ENCODE measurements at regions not wholly inside any gene's neighbourhood (a gene's known extent, or its start where the extent isn't known, plus 50 kb on each side); places are given as distances from the start of the nearest gene placed in this dataset.
A peak's percentile ranks its signal among the peaks of the same experiment; 100 is the strongest.

GRCh38 chr20:23136893-23137745 is 51.0 kb upstream of the CD93 start (continued):
- TF ChIP-seq CREBBP (IDR thresholded peaks at IDR 0.05; ENCODE audit: low read depth, low read length) = no peak
- no peak for TF ChIP-seq FOXM1 (IDR thresholded peaks at IDR 0.05; ENCODE audit: low read depth)
- TF ChIP-seq FOXM1 (CRISPR knock-in tag; IDR thresholded peaks at IDR 0.05; ENCODE audit: low read depth) = no peak
- TF ChIP-seq HDAC8 (tag; IDR thresholded peaks at IDR 0.05) = no peak
- TF ChIP-seq ZZZ3 (IDR thresholded peaks at IDR 0.05) = no peak
- no peak for TF ChIP-seq E4F1 (CRISPR knock-in tag; IDR thresholded peaks at IDR 0.05; ENCODE audit: borderline replicate concordance)
- no peak for TF ChIP-seq ZNF277 (CRISPR knock-in tag; IDR thresholded peaks at IDR 0.05; ENCODE audit: borderline replicate concordance)
- TF ChIP-seq KAT8 (IDR thresholded peaks at IDR 0.05; ENCODE audit: low read depth) = no peak
- TF ChIP-seq HDAC2 (IDR thresholded peaks at IDR 0.05) = peak; percentile 19; the same call in 1 of the 2 replicates
- TF ChIP-seq TOE1 (IDR thresholded peaks at IDR 0.05; ENCODE audit: borderline replicate concordance) = peak; percentile 17; the same call in 1 of the 2 replicates
- TF ChIP-seq TOE1 (CRISPR knock-in tag; IDR thresholded peaks at IDR 0.05; ENCODE audit: borderline replicate concordance, low read depth) = no peak
- TF ChIP-seq BHLHE40 (IDR thresholded peaks at IDR 0.05; ENCODE audit: low read length) = peak; percentile 27; the same call in 1 of the 2 replicates
- TF ChIP-seq, protein P1, sequence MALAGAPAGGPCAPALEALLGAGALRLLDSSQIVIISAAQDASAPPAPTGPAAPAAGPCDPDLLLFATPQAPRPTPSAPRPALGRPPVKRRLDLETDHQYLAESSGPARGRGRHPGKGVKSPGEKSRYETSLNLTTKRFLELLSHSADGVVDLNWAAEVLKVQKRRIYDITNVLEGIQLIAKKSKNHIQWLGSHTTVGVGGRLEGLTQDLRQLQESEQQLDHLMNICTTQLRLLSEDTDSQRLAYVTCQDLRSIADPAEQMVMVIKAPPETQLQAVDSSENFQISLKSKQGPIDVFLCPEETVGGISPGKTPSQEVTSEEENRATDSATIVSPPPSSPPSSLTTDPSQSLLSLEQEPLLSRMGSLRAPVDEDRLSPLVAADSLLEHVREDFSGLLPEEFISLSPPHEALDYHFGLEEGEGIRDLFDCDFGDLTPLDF (CRISPR knock-in tag; IDR thresholded peaks at IDR 0.05) = peak; percentile 50; the same call in 1 of the 2 replicates
- no peak for TF ChIP-seq YBX1 (IDR thresholded peaks at IDR 0.05)
- TF ChIP-seq NFRKB (IDR thresholded peaks at IDR 0.05; ENCODE audit: low read depth) = 0 out of 2 replicates have a peak, but pooled peaks have one; percentile 40
- TF ChIP-seq MED1 (CRISPR knock-in tag; IDR thresholded peaks at IDR 0.05; ENCODE audit: borderline replicate concordance) = no peak
- TF ChIP-seq SMAD1 (IDR thresholded peaks at IDR 0.05; ENCODE audit: low read depth, low read length, partially characterized antibody) = peak; percentile 20
- no peak for TF ChIP-seq CREB1 (IDR thresholded peaks at IDR 0.05)
- TF ChIP-seq CREB1 (CRISPR knock-in tag; IDR thresholded peaks at IDR 0.05) = no peak
- no peak for TF ChIP-seq PATZ1 (CRISPR knock-in tag; IDR thresholded peaks at IDR 0.05; ENCODE audit: borderline replicate concordance)
- no peak for TF ChIP-seq TRIM28 (IDR thresholded peaks at IDR 0.05)
